NCI-H2196 (cell line): ENCODE measurements at regions not wholly inside any gene's neighbourhood (a gene's known extent, or its start where the extent isn't known, plus 50 kb on each side); places are given as distances from the start of the nearest gene placed in this dataset.
"Not testable (repeated sequence)": the region's sequence is repeated elsewhere in the genome, so short reads cannot be mapped to it uniquely, and the experiment has no call there.

Experiments used
- DNase-seq: peaks from one replicate; lab custom pipeline; 2025; ENCODE audit not compliant: unreplicated experiment; lab: John Stamatoyannopoulos, UW

- DNase-seq, result not testable (repeated sequence)
Observed at GRCh38 chr7:89616829-89617228, 537.4 kb upstream of the STEAP1 start.

- no peak for DNase-seq
Observed at GRCh38 chr7:89618274-89618673, 536.0 kb upstream of the STEAP1 start.

GRCh38 chr7:89621925-89622641 lies 532.2 kb upstream of the STEAP1 start:
- no peak for DNase-seq

GRCh38 chr7:89623018-89623672 lies 531.1 kb upstream of the STEAP1 start:
- peak; percentile 13 for DNase-seq

- not testable (repeated sequence) for DNase-seq
Observed at GRCh38 chr7:89624155-89624554, 530.1 kb upstream of the STEAP1 start.

- no peak for DNase-seq
Observed at GRCh38 chr7:89648509-89648908, 505.8 kb upstream of the STEAP1 start.

GRCh38 chr7:89655946-89656345 lies 498.3 kb upstream of the STEAP1 start:
- no peak for DNase-seq

GRCh38 chr7:89661876-89662275 lies 492.4 kb upstream of the STEAP1 start:
- no peak for DNase-seq

GRCh38 chr7:89666136-89666835 lies 488.0 kb upstream of the STEAP1 start:
- no peak for DNase-seq

- no peak for DNase-seq
Observed at GRCh38 chr7:89680161-89680560, 474.1 kb upstream of the STEAP1 start.

GRCh38 chr7:89681448-89681847 lies 472.8 kb upstream of the STEAP1 start:
- no peak for DNase-seq

GRCh38 chr7:89685287-89685686 lies 469.0 kb upstream of the STEAP1 start:
- DNase-seq, result no peak

GRCh38 chr7:89687211-89687610 lies 467.1 kb upstream of the STEAP1 start:
- DNase-seq, result no peak

- no peak for DNase-seq
Observed at GRCh38 chr7:89695241-89695640, 459.0 kb upstream of the STEAP1 start.

- DNase-seq, result no peak
Observed at GRCh38 chr7:89714131-89714530, 440.1 kb upstream of the STEAP1 start.

GRCh38 chr7:89718941-89719340 lies 435.3 kb upstream of the STEAP1 start:
- DNase-seq, result not testable (repeated sequence)

GRCh38 chr7:89728481-89728880 lies 425.8 kb upstream of the STEAP1 start:
- no peak for DNase-seq

GRCh38 chr7:89731751-89732445 lies 422.4 kb upstream of the STEAP1 start:
- no peak for DNase-seq

- no peak for DNase-seq
Observed at GRCh38 chr7:89738549-89738948, 415.7 kb upstream of the STEAP1 start.

- DNase-seq, result no peak
Observed at GRCh38 chr7:89757910-89758309, 396.4 kb upstream of the STEAP1 start.

- DNase-seq, result no peak
Observed at GRCh38 chr7:89760690-89761089, 393.6 kb upstream of the STEAP1 start.
